H1 (cell line): ENCODE measurements at regions not wholly inside any gene's neighbourhood (a gene's known extent, or its start where the extent isn't known, plus 50 kb on each side); places are given as distances from the start of the nearest gene placed in this dataset.

Experiments
- CTCF ChIA-PET: fragments of 300-600 bp; sonication (Branson Sonifier 250); formaldehyde crosslinking; loops from one replicate; lab custom pipeline; 2021; ENCODE audit not compliant: partially characterized antibody; lab: Charles Lee
- POLR2A ChIA-PET: fragments of 300-600 bp; sonication (Branson Sonifier 250); formaldehyde crosslinking; loops from one replicate; lab custom pipeline; 2021; ENCODE audit warnings: inconsistent platforms; ENCODE audit not compliant: partially characterized antibody; lab: Charles Lee
- DNase-seq, 2 experiments: peaks; one replicate each; pipeline versions ENCODE4 v3.0.0 to v3.0.0-alpha.2; 2010 to 2022; ENCODE audit warnings: low spot score in 2 of 2, low read depth in 1 of 2, mixed read lengths in 1 of 2
- FAIRE-seq: peaks from 2 replicates; lab custom pipeline; 2011; peaks lifted over from hg19 to GRCh38; lab: Jason Lieb, UNC
- H2AFZ ChIP-seq: 2 replicates; pipeline ENCODE4 v1.8.1; 2012; ENCODE audit warnings: low read length, inconsistent platforms
- H2AK5ac ChIP-seq: 2 replicates; pipeline ENCODE4 v1.6.1; 2013; ENCODE audit warnings: low read depth, low read length
- H2BK120ac ChIP-seq: replicated peaks from 2 replicates; pipeline ENCODE3; 2013; ENCODE audit warnings: low read depth, low read length, inconsistent platforms
- H2BK12ac ChIP-seq: 2 replicates; pipeline ENCODE4 v1.6.1; 2013; ENCODE audit warnings: low read depth, low read length
- H2BK15ac ChIP-seq: 2 replicates; pipeline ENCODE4 v1.6.1; 2013; ENCODE audit warnings: low read length
- H2BK20ac ChIP-seq: 2 replicates; pipeline ENCODE4 v1.6.1; 2013; ENCODE audit warnings: low read length
- H2BK5ac ChIP-seq: 2 replicates; pipeline ENCODE4 v1.6.1; 2013; ENCODE audit warnings: low read depth, low read length
- H3K14ac ChIP-seq: 2 replicates; pipeline ENCODE4 v1.6.1; 2013; ENCODE audit warnings: inconsistent platforms; ENCODE audit not compliant: insufficient read length
- H3K18ac ChIP-seq: 2 replicates; pipeline ENCODE4 v1.6.1; 2013; ENCODE audit warnings: low read length; ENCODE audit errors: extremely low read depth
- H3K23ac ChIP-seq: 2 replicates; pipeline ENCODE4 v1.6.1; 2013; ENCODE audit warnings: inconsistent platforms; ENCODE audit not compliant: insufficient read length
- H3K23me2 ChIP-seq: 2 replicates; pipeline ENCODE4 v1.6.1; 2013; ENCODE audit warnings: low read depth, low read length
- H3K27ac ChIP-seq: 2 replicates; pipeline ENCODE4 v1.6.1; 2011; ENCODE audit warnings: low read depth, low read length, inconsistent platforms
- H3K27me3 ChIP-seq, 4 experiments: replicated peaks in 1 of 4; 1 replicate in 1 of 4; 2 replicates in 3 of 4; pipeline versions ENCODE4 v1.6.1 to v1.8.1; 2011 to 2013; ENCODE audit warnings: low read length in 3 of 4, mild to moderate bottlenecking in 3 of 4, inconsistent platforms in 2 of 4, mixed read lengths in 2 of 4, moderate library complexity in 1 of 4; ENCODE audit not compliant: control insufficient read depth in 3 of 4, insufficient read depth in 3 of 4; ENCODE audit errors: extremely low read depth in 1 of 4
- H3K36me3 ChIP-seq, 4 experiments: 2 replicates each; pipeline versions ENCODE4 v1.6.1 to v1.8.1; 2011 to 2013; ENCODE audit warnings: mild to moderate bottlenecking in 4 of 4, low read length in 3 of 4, moderate library complexity in 2 of 4, control low read depth in 1 of 4, inconsistent platforms in 1 of 4; ENCODE audit not compliant: insufficient read depth in 4 of 4, control insufficient read depth in 2 of 4
- H3K4ac ChIP-seq: replicated peaks from 2 replicates; pipeline ENCODE3; 2013; ENCODE audit warnings: low read length, low read depth, mixed read lengths, inconsistent platforms; ENCODE audit not compliant: insufficient read length
- H3K4me1 ChIP-seq, 4 experiments: replicated peaks in 1 of 4; 1 replicate in 1 of 4; 2 replicates in 3 of 4; pipeline versions ENCODE4 v1.6.1 to v1.8.1; 2011 to 2013; ENCODE audit warnings: low read length in 3 of 4, inconsistent platforms in 2 of 4, mixed read lengths in 1 of 4; ENCODE audit not compliant: insufficient read depth in 4 of 4, control insufficient read depth in 3 of 4
- H3K4me2 ChIP-seq, 2 experiments: 2 replicates each; pipeline versions ENCODE4 v1.6.1 to v1.8.1; 2011 to 2013; ENCODE audit warnings: low read depth in 2 of 2, low read length in 2 of 2, control low read depth in 1 of 2, inconsistent platforms in 1 of 2, mild to moderate bottlenecking in 1 of 2; ENCODE audit not compliant: insufficient read depth in 1 of 2
- H3K4me3 ChIP-seq, 4 experiments: fragments of 200-600, 300-600 bp in 1 of 4; sonication (generic), shearing (Covaris generic), sonication (Bioruptor Twin) in 1 of 4; 2 replicates each; pipeline versions ENCODE4 v1.5.1 to v1.8.1; 2011 to 2016; ENCODE audit warnings: low read length in 4 of 4, low read depth in 3 of 4, control low read depth in 2 of 4, inconsistent platforms in 2 of 4, mild to moderate bottlenecking in 2 of 4, mixed read lengths in 1 of 4, moderate library complexity in 1 of 4; ENCODE audit not compliant: insufficient read depth in 2 of 4; ENCODE audit errors: extremely low read depth in 1 of 4
- H3K56ac ChIP-seq: replicated peaks from 2 replicates; pipeline ENCODE3; 2013; ENCODE audit warnings: low read depth, mild to moderate bottlenecking, mixed read lengths, low read length, inconsistent platforms; ENCODE audit not compliant: insufficient read length
- H3K79me1 ChIP-seq: 2 replicates; pipeline ENCODE4 v1.6.1; 2013; ENCODE audit warnings: low read depth, low read length, control low read depth
- H3K79me2 ChIP-seq, 2 experiments: 2 replicates each; pipeline versions ENCODE4 v1.6.1 to v1.8.1; 2012 to 2013; ENCODE audit warnings: low read length in 2 of 2, mild to moderate bottlenecking in 2 of 2, inconsistent platforms in 1 of 2; ENCODE audit not compliant: insufficient read depth in 2 of 2, control insufficient read depth in 1 of 2
- H3K9ac ChIP-seq, 4 experiments: replicated peaks in 1 of 4; 1 replicate in 1 of 4; 2 replicates in 3 of 4; pipeline versions ENCODE4 v1.6.1 to v1.8.1; 2011 to 2013; ENCODE audit warnings: low read depth in 3 of 4, low read length in 3 of 4, control low read depth in 2 of 4, mild to moderate bottlenecking in 2 of 4, moderate library complexity in 2 of 4, inconsistent platforms in 1 of 4; ENCODE audit errors: extremely low read depth in 1 of 4
- H3K9me3 ChIP-seq, 2 experiments: 2 replicates each; pipeline versions ENCODE4 v1.6.1 to v1.8.1; 2012 to 2013; ENCODE audit warnings: mild to moderate bottlenecking in 2 of 2, moderate library complexity in 2 of 2, control low read depth in 1 of 2, inconsistent platforms in 1 of 2, low read depth in 1 of 2, low read length in 1 of 2, mixed read lengths in 1 of 2; ENCODE audit not compliant: insufficient read depth in 2 of 2
- H4K20me1 ChIP-seq, 2 experiments: replicated peaks in 1 of 2; 2 replicates each; pipeline versions ENCODE3 to v1.8.1; 2011 to 2013; ENCODE audit warnings: inconsistent platforms in 2 of 2, low read length in 2 of 2, mild to moderate bottlenecking in 1 of 2; ENCODE audit not compliant: insufficient read depth in 2 of 2, control insufficient read depth in 1 of 2
- H4K5ac ChIP-seq: 2 replicates; pipeline ENCODE4 v1.6.1; 2013; ENCODE audit warnings: low read length, low read depth, mixed read lengths, inconsistent platforms; ENCODE audit not compliant: insufficient read length
- H4K8ac ChIP-seq: 2 replicates; pipeline ENCODE4 v1.8.0; 2013; ENCODE audit warnings: mild to moderate bottlenecking, moderate library complexity, low read length, inconsistent platforms; ENCODE audit not compliant: insufficient read depth; ENCODE audit errors: extremely low read depth
- H4K91ac ChIP-seq: replicated peaks from 2 replicates; pipeline ENCODE3; 2013; ENCODE audit warnings: low read length, mixed read lengths, inconsistent platforms; ENCODE audit not compliant: insufficient read length
- HDAC6 ChIP-seq: IDR thresholded peaks from one replicate; pipeline ENCODE4 v1.7.1; 2012; ENCODE audit warnings: low read depth, mild to moderate bottlenecking, inconsistent platforms, low read length, moderate library complexity
- YY1 ChIP-seq: IDR thresholded peaks from 2 replicates; pipeline ENCODE4 v1.6.1; 2011; ENCODE audit warnings: low read depth, mild to moderate bottlenecking, low read length
- WGBS, 2 experiments: shearing (Covaris generic) in 1 of 2; methylation state at CpG; one replicate each; pipeline versions ENCODE4 v1.1.6 to v1.1.7; 2013 to 2015; ENCODE audit warnings: low lambda C conversion rate in 2 of 2, mixed read lengths in 2 of 2, inconsistent platforms in 1 of 2, low coverage in 1 of 2, missing lambda C conversion rate in 1 of 2; ENCODE audit not compliant: insufficient replicate concordance in 2 of 2, insufficient coverage in 1 of 2, insufficient read length in 1 of 2; ENCODE audit errors: extremely low coverage in 1 of 2, missing lambda C conversion rate in 1 of 2; 5-methylcytosine and 5-hydroxymethylcytosine counted together

DNA sequence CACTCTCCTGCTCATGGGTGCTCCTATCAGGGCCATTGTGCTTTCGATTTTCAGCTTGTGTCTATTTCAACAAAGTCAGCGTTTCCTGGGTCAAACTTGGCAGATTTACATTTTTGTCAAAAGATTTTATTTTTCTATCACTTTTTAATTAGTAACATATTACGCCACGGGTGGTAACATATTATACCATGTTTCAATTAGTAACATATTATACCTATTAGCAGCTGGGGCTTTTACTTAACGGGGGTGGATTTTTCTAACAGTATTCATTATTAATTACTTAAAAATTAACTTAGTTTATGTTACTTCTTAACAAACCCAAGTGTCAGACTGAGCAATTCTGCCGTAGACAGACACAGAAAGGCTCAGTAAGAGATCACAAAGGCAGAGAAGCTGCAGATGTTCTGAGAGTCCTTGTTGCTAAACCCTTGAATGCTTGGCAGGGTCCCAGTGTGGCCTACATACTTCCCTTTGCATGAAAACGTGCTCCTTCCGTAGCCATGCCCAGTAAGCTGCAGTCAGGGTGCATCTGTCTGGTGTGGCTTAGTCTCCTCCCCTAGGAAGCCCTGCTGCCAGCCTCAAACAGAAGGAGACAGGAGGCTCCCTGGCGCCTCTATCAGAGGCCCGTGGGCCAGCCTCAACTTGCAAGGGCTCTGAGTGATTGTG is 263.1 kb upstream of the CXCL12 start:
- Histone ChIP-seq H3K4ac (no peak overlapping the region), H3K9me3 (no peaks in the 10 kb centered on the region), H3K27me3 (no peaks in the 10 kb centered on the region), H2AK5ac (no peak overlapping the region), H4K91ac (no peak overlapping the region), H3K79me1 (no peaks in the 10 kb centered on the region), H3K56ac (no peak overlapping the region), H3K4me1 (no peaks in the 10 kb centered on the region), H2BK15ac (no peak overlapping the region), H2BK20ac (no peak overlapping the region), H3K23ac (no peak overlapping the region), H3K27ac (no peak overlapping the region), H3K9ac (no peak overlapping the region), H2AFZ (0 out of 2 replicates have a peak overlapping the region, but pooled peaks have one; percentile 44), H2BK5ac (no peak overlapping the region), H4K20me1 (peaks cover 0 to 1% of the 10 kb centered on the region in 2 experiments), H4K5ac (no peak overlapping the region), H3K4me3 (no peak overlapping the region), H3K79me2 (no peaks in the 10 kb centered on the region), H2BK120ac (no peak overlapping the region), H2BK12ac (no peak overlapping the region), H3K18ac (no peak overlapping the region), H3K4me2 (no peak overlapping the region), H4K8ac (no peak overlapping the region), H3K23me2 (no peaks in the 10 kb centered on the region), H3K14ac (no peak overlapping the region), H3K36me3 (no peaks in the 10 kb centered on the region)
- CTCF ChIA-PET, result no interaction called here
- WGBS, 2 experiments, result 90% methylated on average over 10 of the region's 10 CpGs; no CpG with 5 or more reads in 1 of the 2 experiments
- TF ChIP-seq YY1 (no peak), HDAC6 (no peak)
- no peak for DNase-seq
- no peak for FAIRE-seq
- POLR2A ChIA-PET, result no interaction called here
